OCI-LY7 (cell line): ENCODE measurements at regions not wholly inside any gene's neighbourhood (a gene's known extent, or its start where the extent isn't known, plus 50 kb on each side); places are given as distances from the start of the nearest gene placed in this dataset.

ENCODE experiments used
- BruUV-seq: library from RNA; stranded (reverse); fragments of 400-500 nt; replicated peaks from 2 replicates; lab custom pipeline; 2021; lab: Mats Ljungman, UMichigan
- CTCF ChIA-PET: fragments of 300-600 bp; sonication (Branson Sonifier 250); formaldehyde crosslinking; loops from one replicate; lab custom pipeline; 2022; ENCODE audit warnings: antibody characterized with exemption; ENCODE audit not compliant: unreplicated experiment; lab: Charles Lee
- POLR2A ChIA-PET: fragments of 300-600 bp; sonication (Branson Sonifier 250); formaldehyde crosslinking; loops from one replicate; lab custom pipeline; 2022; ENCODE audit warnings: antibody characterized with exemption; lab: Charles Lee
- DNase-seq: peaks from one replicate; pipeline ENCODE4 v3.0.0-alpha.2; 2015; ENCODE audit warnings: low spot score
- H2AFZ ChIP-seq: fragments of 200-600 bp; sonication (generic), shearing (Covaris generic); 2 replicates; pipeline ENCODE4 v1.6.1; 2014; ENCODE audit warnings: mild to moderate bottlenecking, antibody characterized with exemption, low read length, moderate library complexity
- H3K27ac ChIP-seq: fragments of 200-600 bp; sonication (generic); 2 replicates; pipeline ENCODE4 v1.5.1; 2014; ENCODE audit warnings: mixed run types, low read depth, mild to moderate bottlenecking, moderate library complexity, low read length, inconsistent platforms; ENCODE audit not compliant: poor library complexity, severe bottlenecking
- H3K36me3 ChIP-seq: fragments of 200-600 bp; sonication (generic); 2 replicates; pipeline ENCODE4 v1.6.1; 2014; ENCODE audit warnings: mild to moderate bottlenecking, antibody characterized with exemption, low read length, moderate library complexity, mixed read lengths; ENCODE audit not compliant: insufficient read depth
- H3K4me1 ChIP-seq: fragments of 200-600 bp; sonication (generic); 2 replicates; pipeline ENCODE4 v1.5.1; 2014; ENCODE audit warnings: mild to moderate bottlenecking, low read length; ENCODE audit not compliant: insufficient read depth, poor library complexity, severe bottlenecking
- H3K4me2 ChIP-seq: fragments of 200-600 bp; sonication (generic); 2 replicates; pipeline ENCODE4 v1.6.1; 2014; ENCODE audit warnings: mild to moderate bottlenecking, low read length
- H3K4me3 ChIP-seq: fragments of 200-600 bp; sonication (generic); 2 replicates; pipeline ENCODE4 v1.5.1; 2014; ENCODE audit warnings: mild to moderate bottlenecking, low read depth, low read length; ENCODE audit not compliant: poor library complexity, severe bottlenecking
- H3K79me2 ChIP-seq: fragments of 200-600 bp; sonication (generic); 2 replicates; pipeline ENCODE4 v1.6.1; 2016; ENCODE audit warnings: low read depth, mild to moderate bottlenecking, low read length, moderate library complexity, mixed read lengths; ENCODE audit not compliant: insufficient read depth
- H3K9me2 ChIP-seq: fragments of 200-600 bp; sonication (generic); 2 replicates; pipeline ENCODE4 v1.6.1; 2016; ENCODE audit warnings: mild to moderate bottlenecking, low read length, mixed read lengths; ENCODE audit not compliant: insufficient read depth
- H3K9me3 ChIP-seq: fragments of 200-600 bp; sonication (generic); 2 replicates; pipeline ENCODE4 v1.6.1; 2014; ENCODE audit warnings: mild to moderate bottlenecking, mixed run types, low read length, mixed read lengths
- H4K20me1 ChIP-seq: fragments of 200-600 bp; sonication (generic); 2 replicates; pipeline ENCODE4 v1.6.1; 2014; ENCODE audit warnings: mild to moderate bottlenecking, antibody characterized with exemption, low read length, moderate library complexity, mixed read lengths; ENCODE audit not compliant: insufficient read depth
- EZH2phosphoT487 ChIP-seq: fragments of 200-600 bp; sonication (generic); IDR thresholded peaks from 2 replicates; pipeline ENCODE4 v1.6.1; 2018; ENCODE audit warnings: low read depth, borderline replicate concordance, mild to moderate bottlenecking, mixed run types, antibody characterized with exemption, low read length, moderate library complexity, mixed read lengths
- intact Hi-C: fragments of 100-400 bp; cut with micrococcal nuclease; formaldehyde crosslinking; loops from one replicate; pipeline ENCODE4 v1.10.0; 2022; ENCODE audit not compliant: unreplicated experiment
- TF ChIP-seq, protein P1 (sequence below): fragments of 200-600 bp; sonication (generic); conservative IDR thresholded peaks from 2 replicates; pipeline ENCODE4 v1.5.1; 2014; ENCODE audit warnings: mild to moderate bottlenecking, antibody characterized with exemption, low read length, moderate library complexity, mixed read lengths

DNA sequence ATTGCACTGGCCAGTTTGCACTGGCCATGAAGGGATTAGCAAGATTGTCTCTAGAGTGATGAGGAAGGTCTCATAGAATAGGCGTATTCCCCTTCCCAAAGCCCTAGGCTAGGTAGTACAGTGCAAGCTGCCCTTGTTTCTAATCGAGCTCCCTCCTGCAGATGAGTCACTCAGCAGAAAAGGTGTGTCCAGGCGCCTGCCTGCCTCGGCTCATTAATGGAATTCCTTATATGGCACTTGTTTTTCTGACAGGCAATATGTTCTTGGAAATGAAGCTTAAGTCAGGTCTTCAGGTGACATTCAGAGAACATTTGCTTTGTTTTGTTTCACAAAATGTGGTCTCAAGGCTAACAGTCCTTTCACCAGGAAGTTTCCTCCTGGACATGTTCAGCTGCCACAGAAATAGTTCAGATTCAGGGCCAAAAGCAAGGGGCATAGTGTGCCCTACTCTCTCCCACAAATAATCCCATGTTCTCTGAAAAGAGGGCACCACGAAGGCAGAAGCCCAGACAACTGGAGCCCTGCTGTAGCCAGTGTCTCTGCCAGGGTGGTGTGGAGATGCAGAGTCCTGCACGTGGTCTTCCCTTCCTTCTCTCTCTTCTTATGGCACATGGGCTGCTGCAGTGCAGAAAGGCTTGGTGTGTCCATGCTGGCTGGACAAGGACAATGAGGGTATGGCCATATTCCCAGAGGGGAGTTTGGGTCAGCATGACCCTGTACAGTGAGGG is 281.1 kb upstream of the MAP3K1 start:
- Histone ChIP-seq H3K4me3 (no peak overlapping the region), H3K4me2 (no peak overlapping the region), H3K79me2 (no peaks in the 10 kb centered on the region), H3K9me3 (no peaks in the 10 kb centered on the region), H2AFZ (no peak overlapping the region), H3K4me1 (no peaks in the 10 kb centered on the region), H3K9me2 (no peaks in the 10 kb centered on the region), H3K36me3 (no peaks in the 10 kb centered on the region), H4K20me1 (no peaks in the 10 kb centered on the region), H3K27ac (no peak overlapping the region)
- intact Hi-C loops = no loop called here
- TF ChIP-seq EZH2phosphoT487 = no peak
- TF ChIP-seq, protein P1, sequence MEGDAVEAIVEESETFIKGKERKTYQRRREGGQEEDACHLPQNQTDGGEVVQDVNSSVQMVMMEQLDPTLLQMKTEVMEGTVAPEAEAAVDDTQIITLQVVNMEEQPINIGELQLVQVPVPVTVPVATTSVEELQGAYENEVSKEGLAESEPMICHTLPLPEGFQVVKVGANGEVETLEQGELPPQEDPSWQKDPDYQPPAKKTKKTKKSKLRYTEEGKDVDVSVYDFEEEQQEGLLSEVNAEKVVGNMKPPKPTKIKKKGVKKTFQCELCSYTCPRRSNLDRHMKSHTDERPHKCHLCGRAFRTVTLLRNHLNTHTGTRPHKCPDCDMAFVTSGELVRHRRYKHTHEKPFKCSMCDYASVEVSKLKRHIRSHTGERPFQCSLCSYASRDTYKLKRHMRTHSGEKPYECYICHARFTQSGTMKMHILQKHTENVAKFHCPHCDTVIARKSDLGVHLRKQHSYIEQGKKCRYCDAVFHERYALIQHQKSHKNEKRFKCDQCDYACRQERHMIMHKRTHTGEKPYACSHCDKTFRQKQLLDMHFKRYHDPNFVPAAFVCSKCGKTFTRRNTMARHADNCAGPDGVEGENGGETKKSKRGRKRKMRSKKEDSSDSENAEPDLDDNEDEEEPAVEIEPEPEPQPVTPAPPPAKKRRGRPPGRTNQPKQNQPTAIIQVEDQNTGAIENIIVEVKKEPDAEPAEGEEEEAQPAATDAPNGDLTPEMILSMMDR = no peak
- POLR2A ChIA-PET = interaction anchor here (0.8 to 2.3 kb wide), 2 partner anchors 19 to 192 kb away, joined by 4 to 7 read pairs; no protein-coding TSS in a partner anchor
- DNase-seq = no peak
- CTCF ChIA-PET = no interaction called here
- no TSS peak for BruUV-seq

DNA sequence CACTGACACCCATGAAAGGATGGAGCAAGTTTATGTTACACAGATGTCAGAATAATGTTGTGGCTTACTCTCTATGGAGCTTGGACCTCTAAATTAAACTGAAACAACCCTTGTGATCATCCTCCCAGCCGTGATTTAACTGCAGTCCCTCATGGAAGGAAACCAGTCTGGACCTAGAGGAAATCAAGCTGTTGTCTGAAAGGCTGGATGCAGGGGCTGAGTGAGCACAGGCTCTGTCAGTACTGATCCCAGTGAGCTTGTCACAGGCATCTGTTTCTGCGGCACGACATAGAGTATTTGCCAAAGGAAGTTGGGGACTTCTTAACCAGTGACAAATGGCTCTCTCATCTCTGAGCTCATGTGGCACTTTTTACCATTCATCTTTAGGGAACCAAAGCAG is 282.9 kb upstream of the MAP3K1 start:
- no peaks in the 10 kb centered on the region for H4K20me1 ChIP-seq
- no peaks in the 10 kb centered on the region for H3K36me3 ChIP-seq
- H3K4me1 ChIP-seq = no peaks in the 10 kb centered on the region
- DNase-seq = no peak
- no peaks in the 10 kb centered on the region for H3K9me3 ChIP-seq
- no peaks in the 10 kb centered on the region for H3K79me2 ChIP-seq
- TF ChIP-seq EZH2phosphoT487 = no peak
- TF ChIP-seq, protein P1 = no peak
- no peak overlapping the region for H2AFZ ChIP-seq
- no peak overlapping the region for H3K27ac ChIP-seq
- no peak overlapping the region for H3K4me3 ChIP-seq
- intact Hi-C loops = no loop called here
- H3K4me2 ChIP-seq = no peak overlapping the region
- no peaks in the 10 kb centered on the region for H3K9me2 ChIP-seq
- BruUV-seq = no TSS peak
- ChIA-PET POLR2A (interaction anchor here (0.6 to 2.3 kb wide), 5 partner anchors 12 to 247 kb away, joined by 3 to 9 read pairs (median 5); no protein-coding TSS in a partner anchor), CTCF (interaction anchor here (0.6 kb wide), 1 partner anchor 9 kb away, joined by 3 read pairs; no protein-coding TSS in a partner anchor)

DNA sequence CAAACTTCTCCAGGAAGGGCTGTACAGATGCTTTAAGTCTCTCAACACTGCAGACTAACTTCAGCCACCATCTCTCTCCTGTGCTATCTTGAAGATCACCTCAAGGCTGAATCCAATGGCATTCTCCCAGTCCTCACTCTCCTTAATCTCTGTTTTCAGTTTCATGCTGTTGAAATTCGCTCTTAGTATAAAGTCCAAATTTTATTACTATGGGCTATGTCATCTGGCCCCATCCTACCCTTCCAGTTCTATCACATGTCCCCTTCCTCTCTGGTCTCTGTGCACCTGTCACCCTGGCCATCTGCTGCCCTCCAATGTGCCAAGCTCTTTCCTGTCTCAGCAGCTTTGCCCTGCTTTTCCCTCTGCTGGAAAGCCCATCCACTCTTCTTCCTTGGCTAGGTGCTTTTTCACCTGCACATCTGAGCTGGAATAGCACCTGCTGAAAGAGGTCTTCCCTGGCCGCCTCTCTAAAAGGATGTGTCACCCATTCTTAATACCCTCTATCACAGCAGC is 284.7 kb upstream of the MAP3K1 start:
- no peak for DNase-seq
- H3K4me2 ChIP-seq = no peak overlapping the region
- CTCF ChIA-PET = no interaction called here
- intact Hi-C loops = no loop called here
- TF ChIP-seq, protein P1 = no peak
- no peak for TF ChIP-seq EZH2phosphoT487
- H3K4me3 ChIP-seq = no peak overlapping the region
- H3K9me3 ChIP-seq = no peaks in the 10 kb centered on the region
- no peaks in the 10 kb centered on the region for H4K20me1 ChIP-seq
- H3K4me1 ChIP-seq = no peaks in the 10 kb centered on the region
- POLR2A ChIA-PET = interaction anchor here (0.5 to 1.0 kb wide), 4 partner anchors 18 to 753 kb away, joined by 3 read pairs; no protein-coding TSS in a partner anchor
- no peaks in the 10 kb centered on the region for H3K79me2 ChIP-seq
- no peak overlapping the region for H3K27ac ChIP-seq
- no TSS peak for BruUV-seq
- no peaks in the 10 kb centered on the region for H3K9me2 ChIP-seq
- H2AFZ ChIP-seq = no peak overlapping the region
- H3K36me3 ChIP-seq = no peaks in the 10 kb centered on the region
